ENCODE measurements at regions not wholly inside any gene's neighbourhood (a gene's known extent, or its start where the extent isn't known, plus 50 kb on each side); places are given as distances from the start of the nearest gene placed in this dataset.
"Not testable (repeated sequence)": the region's sequence is repeated elsewhere in the genome, so short reads cannot be mapped to it uniquely, and the experiment has no call there.

- H3K4me3 Mint-ChIP-seq: no peak overlapping the region
- H3K27ac Mint-ChIP-seq: no peak overlapping the region
- no peak for ATAC-seq
- peaks cover 44% of the 10 kb centered on the region for H3K36me3 Mint-ChIP-seq
- H3K9me3 Mint-ChIP-seq: no peaks in the 10 kb centered on the region
- H3K4me1 Mint-ChIP-seq: peaks cover 15% of the 10 kb centered on the region
- H3K27me3 Mint-ChIP-seq: no peaks in the 10 kb centered on the region
Measured at GRCh38 chr18:23311351-23312121, 141.6 kb upstream of the RIOK3 start.

GRCh38 chr18:23313379-23313778 is 139.7 kb upstream of the RIOK3 start:
- Mint-ChIP-seq H3K36me3 (peaks cover 37% of the 10 kb centered on the region), H3K27me3 (no peaks in the 10 kb centered on the region), H3K27ac (no peak overlapping the region)

GRCh38 chr18:23314672-23315071 is 138.4 kb upstream of the RIOK3 start:
- no peaks in the 10 kb centered on the region for H3K4me1 Mint-ChIP-seq
- H3K9me3 Mint-ChIP-seq: no peaks in the 10 kb centered on the region
- no peaks in the 10 kb centered on the region for H3K27me3 Mint-ChIP-seq
- H3K4me3 Mint-ChIP-seq: no peak overlapping the region
- no peak for ATAC-seq
- peaks cover 32% of the 10 kb centered on the region for H3K36me3 Mint-ChIP-seq
- H3K27ac Mint-ChIP-seq: no peak overlapping the region

More at GRCh38 chr18:23313379-23313778, 139.7 kb upstream of the RIOK3 start:
- Mint-ChIP-seq H3K9me3 (no peaks in the 10 kb centered on the region), H3K4me3 (no peak overlapping the region), H3K4me1 (peaks cover 7% of the 10 kb centered on the region)
- ATAC-seq: no peak

GRCh38 chr18:23316316-23316715 is 136.8 kb upstream of the RIOK3 start:
- Mint-ChIP-seq H3K36me3 (peaks cover 32% of the 10 kb centered on the region), H3K27me3 (no peaks in the 10 kb centered on the region), H3K27ac (no peak overlapping the region), H3K9me3 (no peaks in the 10 kb centered on the region), H3K4me1 (peaks cover 14% of the 10 kb centered on the region), H3K4me3 (no peak overlapping the region)
- ATAC-seq: no peak

GRCh38 chr18:23316988-23317387 is 136.1 kb upstream of the RIOK3 start:
- Mint-ChIP-seq H3K9me3 (no peaks in the 10 kb centered on the region), H3K4me1 (peaks cover 14% of the 10 kb centered on the region), H3K27ac (no peak overlapping the region)

GRCh38 chr18:23317975-23318675 is 135.0 kb upstream of the RIOK3 start:
- Mint-ChIP-seq H3K4me1 (peaks cover 14% of the 10 kb centered on the region), H3K27me3 (no peaks in the 10 kb centered on the region)

More at GRCh38 chr18:23316988-23317387, 136.1 kb upstream of the RIOK3 start:
- no peaks in the 10 kb centered on the region for H3K27me3 Mint-ChIP-seq
- H3K4me3 Mint-ChIP-seq: no peak overlapping the region
- no peak for ATAC-seq
- peaks cover 29% of the 10 kb centered on the region for H3K36me3 Mint-ChIP-seq

GRCh38 chr18:23320709-23321236 is 132.3 kb upstream of the RIOK3 start:
- Mint-ChIP-seq H3K27ac (peak overlapping the region; percentile 35), H3K4me3 (no peak overlapping the region), H3K9me3 (no peaks in the 10 kb centered on the region), H3K36me3 (peaks cover 25% of the 10 kb centered on the region), H3K27me3 (no peaks in the 10 kb centered on the region), H3K4me1 (peaks cover 14% of the 10 kb centered on the region)
- no peak for ATAC-seq

More at GRCh38 chr18:23317975-23318675, 135.0 kb upstream of the RIOK3 start:
- Mint-ChIP-seq H3K9me3 (no peaks in the 10 kb centered on the region), H3K4me3 (no peak overlapping the region), H3K36me3 (peaks cover 29% of the 10 kb centered on the region), H3K27ac (no peak overlapping the region)
- no peak for ATAC-seq

- Mint-ChIP-seq H3K27me3 (no peaks in the 10 kb centered on the region), H3K27ac (no peak overlapping the region), H3K9me3 (no peaks in the 10 kb centered on the region), H3K36me3 (peaks cover 37% of the 10 kb centered on the region), H3K4me3 (no peak overlapping the region), H3K4me1 (peaks cover 14% of the 10 kb centered on the region)
- ATAC-seq: no peak
Measured at GRCh38 chr18:23321996-23322395, 131.1 kb upstream of the RIOK3 start.

- peaks cover 5% of the 10 kb centered on the region for H3K9me3 Mint-ChIP-seq
- peaks cover 20% of the 10 kb centered on the region for H3K4me1 Mint-ChIP-seq
- no peak overlapping the region for H3K4me3 Mint-ChIP-seq
- no peak overlapping the region for H3K27ac Mint-ChIP-seq
- ATAC-seq: no peak
- H3K36me3 Mint-ChIP-seq: peaks cover 42% of the 10 kb centered on the region
- no peaks in the 10 kb centered on the region for H3K27me3 Mint-ChIP-seq
Measured at GRCh38 chr18:23324056-23324811, 128.9 kb upstream of the RIOK3 start.

- Mint-ChIP-seq H3K4me1 (peaks cover 24% of the 10 kb centered on the region), H3K36me3 (peaks cover 45% of the 10 kb centered on the region), H3K27ac (peak overlapping the region; percentile 1), H3K27me3 (no peaks in the 10 kb centered on the region), H3K4me3 (no peak overlapping the region), H3K9me3 (peaks cover 7% of the 10 kb centered on the region)
- no peak for ATAC-seq
Measured at GRCh38 chr18:23324861-23325260, 128.2 kb upstream of the RIOK3 start.

- H3K36me3 Mint-ChIP-seq: peaks cover 46% of the 10 kb centered on the region
- peaks cover 36% of the 10 kb centered on the region for H3K4me1 Mint-ChIP-seq
- peak overlapping the region; percentile 69 for H3K27ac Mint-ChIP-seq
- not testable (repeated sequence) for H3K9me3 Mint-ChIP-seq, H3K27me3 Mint-ChIP-seq, ATAC-seq, H3K4me3 Mint-ChIP-seq
Measured at GRCh38 chr18:23329671-23330070, 123.4 kb upstream of the RIOK3 start.

GRCh38 chr18:23330423-23330822 is 122.7 kb upstream of the RIOK3 start:
- H3K27ac Mint-ChIP-seq: peak overlapping the region; percentile 69
- peaks cover 36% of the 10 kb centered on the region for H3K4me1 Mint-ChIP-seq
- no peaks in the 10 kb centered on the region for H3K27me3 Mint-ChIP-seq
- H3K36me3 Mint-ChIP-seq: peaks cover 48% of the 10 kb centered on the region
- peaks cover 8% of the 10 kb centered on the region for H3K9me3 Mint-ChIP-seq
- H3K4me3 Mint-ChIP-seq: peak overlapping the region; percentile 16
- ATAC-seq: peak; percentile 98

GRCh38 chr18:23331091-23331920 is 121.8 kb upstream of the RIOK3 start:
- Mint-ChIP-seq H3K36me3 (peaks cover 51% of the 10 kb centered on the region), H3K4me1 (peaks cover 36% of the 10 kb centered on the region), H3K27me3 (no peaks in the 10 kb centered on the region), H3K4me3 (no peak overlapping the region), H3K27ac (peak overlapping the region; percentile 69), H3K9me3 (peaks cover 8% of the 10 kb centered on the region)
- ATAC-seq: no peak

GRCh38 chr18:23332356-23332755 is 120.7 kb upstream of the RIOK3 start:
- peaks cover 8% of the 10 kb centered on the region for H3K9me3 Mint-ChIP-seq
- no peak for ATAC-seq
- H3K36me3 Mint-ChIP-seq: peaks cover 50% of the 10 kb centered on the region
- peaks cover 36% of the 10 kb centered on the region for H3K4me1 Mint-ChIP-seq
- H3K27me3 Mint-ChIP-seq: no peaks in the 10 kb centered on the region
- H3K27ac Mint-ChIP-seq: no peak overlapping the region
- no peak overlapping the region for H3K4me3 Mint-ChIP-seq
